Transverse colon (tissue), 3 donors: ENCODE measurements at regions not wholly inside any gene's neighbourhood (a gene's known extent, or its start where the extent isn't known, plus 50 kb on each side); places are given as distances from the start of the nearest gene placed in this dataset.

Experiments
- EP300 ChIP-seq: sonication (generic); formaldehyde crosslinking; IDR thresholded peaks from one replicate; pipeline ENCODE4 v1.6.1; 2017; ENCODE audit warnings: antibody characterized with exemption, low read depth
- POLR2A ChIP-seq: fragments of 450-650 bp; IDR thresholded peaks from one replicate; pipeline ENCODE4 v1.6.1; 2016; ENCODE audit warnings: antibody characterized with exemption, mild to moderate bottlenecking, moderate library complexity
- TF ChIP-seq, protein P1 (sequence below), 5 experiments: fragments of 200-600 bp in 3 of 5; fragments of 450-650 bp in 2 of 5; sonication (generic) in 3 of 5; IDR thresholded peaks; 1 replicate in 2 of 5; 2 replicates in 3 of 5; pipeline ENCODE4 v1.5.1; 2016 to 2017; ENCODE audit warnings: antibody characterized with exemption in 5 of 5, inconsistent platforms in 3 of 5, mild to moderate bottlenecking in 2 of 5, moderate library complexity in 1 of 5

GRCh38 chr9:22241611-22242010, 205.0 kb upstream of the DMRTA1 start:
- TF ChIP-seq, protein P1, sequence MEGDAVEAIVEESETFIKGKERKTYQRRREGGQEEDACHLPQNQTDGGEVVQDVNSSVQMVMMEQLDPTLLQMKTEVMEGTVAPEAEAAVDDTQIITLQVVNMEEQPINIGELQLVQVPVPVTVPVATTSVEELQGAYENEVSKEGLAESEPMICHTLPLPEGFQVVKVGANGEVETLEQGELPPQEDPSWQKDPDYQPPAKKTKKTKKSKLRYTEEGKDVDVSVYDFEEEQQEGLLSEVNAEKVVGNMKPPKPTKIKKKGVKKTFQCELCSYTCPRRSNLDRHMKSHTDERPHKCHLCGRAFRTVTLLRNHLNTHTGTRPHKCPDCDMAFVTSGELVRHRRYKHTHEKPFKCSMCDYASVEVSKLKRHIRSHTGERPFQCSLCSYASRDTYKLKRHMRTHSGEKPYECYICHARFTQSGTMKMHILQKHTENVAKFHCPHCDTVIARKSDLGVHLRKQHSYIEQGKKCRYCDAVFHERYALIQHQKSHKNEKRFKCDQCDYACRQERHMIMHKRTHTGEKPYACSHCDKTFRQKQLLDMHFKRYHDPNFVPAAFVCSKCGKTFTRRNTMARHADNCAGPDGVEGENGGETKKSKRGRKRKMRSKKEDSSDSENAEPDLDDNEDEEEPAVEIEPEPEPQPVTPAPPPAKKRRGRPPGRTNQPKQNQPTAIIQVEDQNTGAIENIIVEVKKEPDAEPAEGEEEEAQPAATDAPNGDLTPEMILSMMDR (IDR thresholded peaks at IDR 0.05): no peak
- TF ChIP-seq POLR2A (no peak), EP300 (no peak)
